OCI-LY1 (cell line): ENCODE measurements at regions not wholly inside any gene's neighbourhood (a gene's known extent, or its start where the extent isn't known, plus 50 kb on each side); places are given as distances from the start of the nearest gene placed in this dataset.

Experiments
- H2AFZ ChIP-seq: fragments of 200-600 bp; sonication (generic), shearing (Covaris generic); 2 replicates; pipeline ENCODE4 v1.6.0; 2014; ENCODE audit warnings: antibody characterized with exemption, mild to moderate bottlenecking, low read length
- H3F3A ChIP-seq: fragments of 200-600 bp; sonication (generic), shearing (Covaris generic); 2 replicates; pipeline ENCODE4 v1.6.0; 2014; ENCODE audit warnings: mild to moderate bottlenecking, antibody characterized with exemption, low read length, moderate library complexity; ENCODE audit not compliant: insufficient read depth
- H3K27ac ChIP-seq: fragments of 200-600 bp; sonication (generic); 2 replicates; pipeline ENCODE4 v1.5.1; 2014; ENCODE audit warnings: low read length, mixed run types, mild to moderate bottlenecking, low read depth; ENCODE audit not compliant: poor library complexity, severe bottlenecking
- H3K27me3 ChIP-seq: fragments of 200-600 bp; sonication (generic); 2 replicates; pipeline ENCODE4 v1.6.0; 2014; ENCODE audit warnings: antibody characterized with exemption, mild to moderate bottlenecking, low read length, moderate library complexity; ENCODE audit not compliant: insufficient read depth
- H3K36me3 ChIP-seq: fragments of 200-600 bp; sonication (generic); 2 replicates; pipeline ENCODE4 v1.6.1; 2014; ENCODE audit warnings: mild to moderate bottlenecking, antibody characterized with exemption, low read length, moderate library complexity, mixed read lengths; ENCODE audit not compliant: insufficient read depth
- H3K4me1 ChIP-seq: fragments of 200-600 bp; sonication (generic); 2 replicates; pipeline ENCODE4 v1.5.1; 2014; ENCODE audit warnings: mild to moderate bottlenecking, low read length, moderate library complexity; ENCODE audit not compliant: insufficient read depth, severe bottlenecking
- H3K4me2 ChIP-seq: fragments of 200-600 bp; sonication (generic), shearing (Covaris generic); 2 replicates; pipeline ENCODE4 v1.6.1; 2014; ENCODE audit warnings: low read length
- H3K4me3 ChIP-seq: fragments of 200-600 bp; sonication (generic); 2 replicates; pipeline ENCODE4 v1.5.1; 2014; ENCODE audit warnings: low read length, low read depth, mild to moderate bottlenecking, mixed read lengths; ENCODE audit not compliant: poor library complexity, severe bottlenecking
- H3K79me2 ChIP-seq: fragments of 200-600 bp; shearing (Covaris generic); 2 replicates; pipeline ENCODE4 v1.6.1; 2016; ENCODE audit warnings: mixed run types, low read length, mixed read lengths; ENCODE audit not compliant: insufficient read depth
- H3K9ac ChIP-seq: fragments of 200-600 bp; sonication (generic), shearing (Covaris generic); 2 replicates; pipeline ENCODE4 v1.6.1; 2014; ENCODE audit warnings: mild to moderate bottlenecking, low read length, mixed read lengths
- H3K9me2 ChIP-seq: fragments of 200-600 bp; sonication (generic), shearing (Covaris generic); 2 replicates; pipeline ENCODE4 v1.6.1; 2014; ENCODE audit warnings: low read depth, mild to moderate bottlenecking, low read length, mixed read lengths
- H3K9me3 ChIP-seq: fragments of 200-600 bp; shearing (Covaris generic); 2 replicates; pipeline ENCODE4 v1.6.1; 2014; ENCODE audit warnings: low read length, mixed read lengths
- H4K20me1 ChIP-seq: fragments of 200-600 bp; sonication (generic), shearing (Covaris generic); 2 replicates; pipeline ENCODE4 v1.6.0; 2016; ENCODE audit warnings: mild to moderate bottlenecking, low read length; ENCODE audit not compliant: insufficient read depth
- CTCF ChIP-seq: fragments of 200-600 bp; sonication (generic), shearing (Covaris generic); IDR thresholded peaks from 2 replicates; pipeline ENCODE4 v1.5.1; 2017; ENCODE audit warnings: mild to moderate bottlenecking, antibody characterized with exemption, low read length, moderate library complexity, mixed read lengths
- EZH2 ChIP-seq: fragments of 200-600 bp; sonication (generic), shearing (Covaris generic); IDR thresholded peaks from 2 replicates; pipeline ENCODE4 v1.8.0; 2017; ENCODE audit warnings: borderline replicate concordance, mixed run types, mild to moderate bottlenecking, antibody characterized with exemption, low read length, moderate library complexity, mixed read lengths

DNA sequence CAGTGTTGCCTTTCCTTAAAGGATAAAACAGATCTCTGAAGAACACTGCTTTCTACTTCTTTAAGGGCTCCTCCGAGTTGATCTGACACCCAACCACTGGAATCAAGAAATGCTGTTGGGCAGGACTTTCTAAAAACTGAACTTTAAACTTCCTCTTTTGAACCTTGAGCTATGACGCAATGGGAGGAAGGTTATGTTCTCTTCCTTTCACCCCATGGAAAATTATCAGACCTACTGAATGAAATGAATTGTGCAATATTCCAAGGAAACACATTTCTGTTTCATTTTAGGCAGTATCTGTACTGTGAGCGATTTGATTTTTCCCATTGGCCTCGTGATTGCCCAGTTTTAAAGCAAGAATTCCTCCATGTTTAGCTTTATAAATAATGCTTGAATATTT is 206.0 kb upstream of the PRR16 start:
- H3K79me2 ChIP-seq = no peaks in the 10 kb centered on the region
- no peaks in the 10 kb centered on the region for H3K36me3 ChIP-seq
- H3K27ac ChIP-seq = no peak overlapping the region
- no peak overlapping the region for H3K4me3 ChIP-seq
- H3K9me2 ChIP-seq = no peaks in the 10 kb centered on the region
- no peaks in the 10 kb centered on the region for H3F3A ChIP-seq
- H3K4me2 ChIP-seq = no peak overlapping the region
- no peak overlapping the region for H3K9ac ChIP-seq
- no peaks in the 10 kb centered on the region for H3K9me3 ChIP-seq
- TF ChIP-seq EZH2 = no peak
- no peak for TF ChIP-seq CTCF
- H3K4me1 ChIP-seq = no peaks in the 10 kb centered on the region
- H3K27me3 ChIP-seq = no peaks in the 10 kb centered on the region
- H2AFZ ChIP-seq = no peak overlapping the region
- no peaks in the 10 kb centered on the region for H4K20me1 ChIP-seq

GRCh38 chr5:120260651-120261050 is 203.4 kb upstream of the PRR16 start:
- no peak overlapping the region for H2AFZ ChIP-seq
- no peaks in the 10 kb centered on the region for H3F3A ChIP-seq
- H3K27ac ChIP-seq = no peak overlapping the region
- TF ChIP-seq CTCF (no peak), EZH2 (no peak)
- no peaks in the 10 kb centered on the region for H4K20me1 ChIP-seq
- H3K9me3 ChIP-seq = no peaks in the 10 kb centered on the region
- no peaks in the 10 kb centered on the region for H3K27me3 ChIP-seq
- H3K9ac ChIP-seq = no peak overlapping the region
- H3K4me3 ChIP-seq = no peak overlapping the region
- H3K4me2 ChIP-seq = no peak overlapping the region
- H3K36me3 ChIP-seq = no peaks in the 10 kb centered on the region
- no peaks in the 10 kb centered on the region for H3K4me1 ChIP-seq
- no peaks in the 10 kb centered on the region for H3K9me2 ChIP-seq
- no peaks in the 10 kb centered on the region for H3K79me2 ChIP-seq

GRCh38 chr5:120270498-120270897 is 193.6 kb upstream of the PRR16 start:
- Histone ChIP-seq H4K20me1 (no peaks in the 10 kb centered on the region), H3K79me2 (no peaks in the 10 kb centered on the region), H3K4me2 (no peak overlapping the region), H3K36me3 (no peaks in the 10 kb centered on the region), H3K27me3 (no peaks in the 10 kb centered on the region), H3K4me3 (no peak overlapping the region), H3K9ac (no peak overlapping the region), H3F3A (no peaks in the 10 kb centered on the region), H3K27ac (no peak overlapping the region), H2AFZ (no peak overlapping the region), H3K9me2 (no peaks in the 10 kb centered on the region), H3K4me1 (no peaks in the 10 kb centered on the region), H3K9me3 (no peaks in the 10 kb centered on the region)
- TF ChIP-seq EZH2 = no peak
- no peak for TF ChIP-seq CTCF
